HG03196 (cell line): ENCODE measurements at regions not wholly inside any gene's neighbourhood (a gene's known extent, or its start where the extent isn't known, plus 50 kb on each side); places are given as distances from the start of the nearest gene placed in this dataset.
A peak's percentile ranks its signal among the peaks of the same experiment; 100 is the strongest.
"Not testable (repeated sequence)": the region's sequence is repeated elsewhere in the genome, so short reads cannot be mapped to it uniquely, and the experiment has no call there.

Source experiments
- ATAC-seq: cut with Tn5 transposase; IDR thresholded peaks from one replicate; pipeline ENCODE4 v1.9.1; 2021; ENCODE audit not compliant: unreplicated experiment

DNA sequence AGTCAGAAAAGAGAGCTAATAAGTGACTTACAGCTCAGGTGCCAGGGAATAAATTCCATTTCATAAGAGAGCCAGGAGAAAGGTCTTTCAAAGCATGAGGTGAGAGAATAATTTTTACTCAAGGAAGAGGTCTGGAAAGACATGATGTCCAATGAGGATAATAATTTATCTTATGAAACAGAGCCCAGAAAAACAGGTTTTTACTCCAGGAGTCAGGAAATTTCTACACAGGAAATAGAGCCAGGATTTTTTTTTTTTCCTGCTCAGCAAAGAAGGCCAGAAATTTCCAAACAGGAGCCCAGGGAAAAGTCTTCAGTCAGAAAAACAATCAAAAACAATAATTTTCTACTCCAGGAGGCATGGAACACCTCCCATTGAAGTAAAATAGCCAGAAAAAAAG is 1185.7 kb upstream of the TSPY4 start:
- ATAC-seq: no peak

GRCh38 chrY:8128578-8128977 is 1208.7 kb upstream of the TSPY4 start:
- ATAC-seq: no peak

DNA sequence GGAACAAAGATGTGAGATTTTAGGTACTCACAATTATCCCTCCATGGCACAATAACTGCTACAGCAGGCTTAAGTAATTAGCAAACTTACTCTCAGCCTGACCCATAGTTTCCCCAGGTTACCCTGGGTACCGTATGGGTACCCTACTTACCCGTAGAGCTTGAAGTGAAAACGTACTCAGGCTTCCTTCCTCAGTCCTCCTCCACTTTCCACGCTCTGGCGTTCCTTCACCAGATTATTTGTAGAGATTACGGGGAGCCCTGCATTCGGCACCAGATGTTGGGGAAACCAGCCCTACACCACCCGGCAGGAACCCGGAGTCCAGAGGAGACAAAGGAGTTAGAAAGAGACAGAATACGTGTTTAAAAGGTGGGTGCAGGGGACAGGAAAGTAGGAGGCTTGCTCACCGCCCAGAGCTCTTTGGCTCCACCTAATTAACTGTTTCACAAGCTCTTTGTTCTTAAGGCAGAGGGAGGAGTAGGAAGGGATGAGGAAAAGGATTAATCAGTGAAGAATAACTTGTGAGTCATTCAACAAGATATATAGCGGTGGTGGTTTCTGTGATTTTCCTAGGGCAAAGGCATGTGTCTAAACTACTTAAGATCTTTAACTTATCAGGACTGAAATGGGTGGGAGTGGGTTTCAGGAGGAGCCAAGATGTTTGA is 1211.2 kb upstream of the TSPY4 start:
- ATAC-seq: no peak

DNA sequence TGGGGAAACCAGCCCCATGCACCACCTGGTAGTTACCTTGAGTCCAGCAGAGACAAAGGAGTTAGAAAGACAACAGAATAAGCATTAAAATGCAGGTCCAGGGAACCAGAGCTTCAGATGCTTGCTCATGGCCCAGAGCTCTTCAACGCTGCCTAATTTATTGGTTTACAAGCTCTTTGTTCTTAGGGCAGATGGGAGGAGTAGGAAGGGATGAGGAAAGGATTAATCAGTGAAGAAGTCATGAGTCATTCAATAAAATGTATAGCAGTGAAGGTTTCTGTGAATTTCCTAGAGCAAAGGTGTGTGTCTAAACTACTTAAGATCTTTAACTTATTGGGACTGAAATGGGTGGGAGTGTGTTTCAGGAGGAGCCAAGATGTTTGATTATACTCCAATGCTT is 1210.3 kb upstream of the AMELY start:
- no peak for ATAC-seq

DNA sequence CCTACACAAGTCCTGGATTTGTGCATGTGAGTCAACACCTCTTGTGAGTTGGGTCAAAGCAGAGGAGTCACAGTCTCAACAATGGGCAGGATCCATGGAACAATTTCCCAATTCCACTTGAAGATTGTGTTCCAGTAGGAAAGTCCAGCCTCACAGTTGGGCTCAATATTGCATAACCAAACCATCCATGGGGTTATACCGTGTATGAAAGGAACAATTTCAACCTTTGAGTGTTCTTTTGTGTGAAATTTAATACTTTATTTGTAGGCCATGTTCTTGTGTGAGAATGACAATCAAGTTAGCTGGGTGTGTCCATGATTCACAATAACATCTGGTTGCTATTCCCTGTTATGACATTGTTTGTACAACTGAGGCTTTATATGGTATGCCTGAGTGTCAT is 1182.9 kb upstream of the AMELY start:
- ATAC-seq: no peak

GRCh38 chrY:8092926-8093325 is 1181.4 kb upstream of the AMELY start:
- ATAC-seq: no peak

DNA sequence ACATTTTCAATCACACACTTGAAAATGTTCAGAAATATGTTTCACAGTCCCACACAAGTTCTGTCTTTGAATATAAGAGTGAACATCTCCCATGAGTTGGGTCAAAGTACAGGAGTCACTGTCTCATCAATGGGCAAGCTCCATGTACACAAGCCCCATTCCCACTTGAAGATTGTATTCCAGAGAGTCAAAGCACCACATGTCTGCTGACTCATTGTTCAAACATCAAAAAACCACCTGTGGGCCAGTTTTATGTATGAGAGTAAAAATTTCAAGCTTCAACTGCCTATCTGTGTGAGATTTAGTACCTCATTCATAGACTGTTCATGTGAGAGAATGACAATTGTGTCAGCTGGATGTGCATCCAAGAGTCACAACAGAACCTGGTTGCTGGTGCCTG is 1174.4 kb upstream of the AMELY start:
- ATAC-seq: no peak

DNA sequence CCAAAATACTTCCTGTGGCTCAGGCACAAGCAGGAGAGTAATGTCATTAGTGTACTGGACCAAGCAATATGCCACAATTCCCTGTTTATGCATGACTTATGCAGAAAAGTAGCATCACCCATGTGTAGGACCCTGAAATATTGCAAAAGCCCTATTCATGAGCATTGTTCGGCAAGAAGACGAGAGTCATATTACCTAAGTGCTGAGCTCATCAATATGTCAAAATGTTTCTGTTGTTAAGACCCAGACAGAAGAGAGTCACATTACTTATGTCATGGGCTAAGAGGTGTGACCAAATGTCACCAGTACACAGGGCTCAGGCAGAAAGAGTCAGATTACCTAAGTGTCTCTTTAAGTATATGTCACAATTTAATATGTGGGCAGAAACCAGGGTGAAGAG is 1172.6 kb upstream of the AMELY start:
- no peak for ATAC-seq

GRCh38 chrY:8081151-8081550 is 1169.6 kb upstream of the AMELY start:
- ATAC-seq: no peak

GRCh38 chrY:8065220-8065619 is 1153.7 kb upstream of the AMELY start:
- no peak for ATAC-seq

- ATAC-seq: no peak
These were observed 1152.9 kb upstream of the AMELY start for GRCh38 chrY:8064500-8064899.

- no peak for ATAC-seq
These were observed 1152.4 kb upstream of the AMELY start for GRCh38 chrY:8063973-8064372.

GRCh38 chrY:8058613-8059012 is 1147.1 kb upstream of the AMELY start:
- no peak for ATAC-seq

- ATAC-seq: no peak
These were observed 1139.8 kb upstream of the AMELY start for GRCh38 chrY:8051340-8051739.

GRCh38 chrY:8041238-8041637 is 1129.7 kb upstream of the AMELY start:
- no peak for ATAC-seq

GRCh38 chrY:8036563-8036962 is 1125.0 kb upstream of the AMELY start:
- ATAC-seq: no peak

DNA sequence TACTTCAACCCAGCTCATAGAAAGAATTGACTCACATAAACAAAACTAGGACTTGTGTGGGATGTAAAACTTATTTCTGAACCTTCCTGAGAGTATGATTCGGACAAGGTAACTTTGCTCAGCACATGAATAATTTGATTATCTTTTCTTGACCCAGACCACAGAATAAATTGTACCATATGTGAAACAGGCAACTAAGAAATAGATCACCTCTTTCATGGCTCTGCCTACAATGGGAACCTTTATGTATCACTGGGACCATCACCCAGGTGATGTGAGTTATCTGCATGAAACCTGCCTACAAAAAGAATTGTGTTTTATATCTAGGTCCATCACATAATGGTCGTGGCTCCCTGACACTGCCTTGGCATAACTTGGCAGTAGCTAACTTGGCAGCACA is 1124.1 kb upstream of the AMELY start:
- ATAC-seq: no peak

DNA sequence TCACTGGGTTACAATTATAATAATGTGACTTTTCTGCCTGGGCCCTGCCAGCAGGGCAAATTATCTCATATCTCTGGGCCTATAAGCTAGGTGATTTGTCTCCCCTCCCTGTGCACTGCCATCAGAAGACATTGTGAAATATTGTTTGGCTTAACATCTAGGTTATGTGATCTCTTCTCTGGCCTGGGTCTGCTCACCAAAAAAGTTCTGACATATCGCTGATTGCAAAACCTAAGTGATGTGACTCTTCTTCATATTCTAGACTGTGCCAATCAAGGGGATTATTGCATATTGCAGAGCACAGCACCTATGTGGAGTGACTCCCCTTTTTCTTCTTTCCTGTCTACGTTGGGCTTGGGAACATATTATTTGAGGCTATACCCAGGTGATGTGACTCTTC is 1123.1 kb upstream of the AMELY start:
- no peak for ATAC-seq

DNA sequence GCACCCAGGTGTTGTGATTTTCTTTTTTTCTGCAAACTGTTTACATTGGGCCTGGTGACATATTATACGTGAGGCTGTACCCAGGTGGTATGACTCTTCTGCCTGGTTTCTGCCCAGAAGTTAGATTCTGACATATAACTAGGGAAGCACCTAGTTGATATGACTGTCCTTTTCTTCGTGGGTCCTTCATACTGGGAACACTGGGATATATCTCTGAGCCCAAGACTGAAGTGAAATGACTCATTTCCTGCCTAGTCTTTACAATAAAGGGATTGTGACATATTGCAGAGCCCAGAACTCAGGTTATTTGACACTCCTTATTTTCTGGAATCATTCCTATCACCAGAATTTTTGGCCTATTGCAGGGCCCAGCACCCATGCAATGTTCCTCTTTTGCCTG is 1121.6 kb upstream of the AMELY start:
- no peak for ATAC-seq

DNA sequence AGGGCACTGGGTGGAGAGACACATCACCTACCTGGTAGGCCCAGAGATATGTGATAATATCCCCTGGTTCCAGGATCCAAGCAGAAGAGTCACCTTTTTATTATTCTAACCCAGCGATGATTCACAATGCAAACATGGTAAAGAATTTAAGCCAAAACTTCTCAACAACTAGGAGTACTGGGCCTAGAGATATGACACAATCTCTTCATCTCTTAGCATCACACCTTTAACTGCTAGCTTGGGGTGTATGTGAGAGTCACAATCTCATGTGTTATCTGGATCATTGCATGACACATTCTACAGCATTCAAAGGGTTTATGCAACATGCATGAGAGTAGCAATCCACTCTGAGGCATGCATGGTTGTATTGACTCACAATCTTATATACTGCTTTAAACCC is 1109.0 kb upstream of the AMELY start:
- no peak for ATAC-seq

- no peak for ATAC-seq
These were observed 1100.0 kb upstream of the AMELY start for GRCh38 chrY:8011515-8011914.

- peak; percentile 56 for ATAC-seq
These were observed 1092.6 kb upstream of the AMELY start for GRCh38 chrY:8004196-8004595.

- no peak for ATAC-seq
These were observed 1085.2 kb upstream of the AMELY start for GRCh38 chrY:7996726-7997125.

DNA sequence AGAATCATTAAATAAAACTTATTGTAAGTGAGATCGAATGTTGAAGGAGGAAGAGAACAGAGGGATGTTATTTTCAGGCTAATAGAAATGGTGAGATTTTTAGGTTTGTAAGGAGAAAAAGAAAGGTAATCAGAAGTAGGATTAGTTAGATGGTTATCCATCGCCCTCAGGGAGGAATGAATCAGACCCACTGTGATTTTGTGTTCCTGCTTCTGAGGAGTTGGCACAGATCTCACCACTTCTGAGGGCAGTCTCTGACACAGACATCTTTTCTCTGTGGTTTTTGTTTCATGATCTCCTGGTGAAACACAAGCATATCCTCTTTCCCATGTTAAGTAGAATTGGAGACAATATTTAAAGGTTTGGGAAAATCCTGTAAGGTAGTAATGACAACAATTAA is 1083.2 kb upstream of the AMELY start:
- not testable (repeated sequence) for ATAC-seq
